H1 (cell line): ENCODE measurements at regions not wholly inside any gene's neighbourhood (a gene's known extent, or its start where the extent isn't known, plus 50 kb on each side); places are given as distances from the start of the nearest gene placed in this dataset.

ENCODE experiments used
- CTCF ChIA-PET: fragments of 300-600 bp; sonication (Branson Sonifier 250); formaldehyde crosslinking; loops from one replicate; lab custom pipeline; 2021; ENCODE audit not compliant: partially characterized antibody; lab: Charles Lee
- POLR2A ChIA-PET: fragments of 300-600 bp; sonication (Branson Sonifier 250); formaldehyde crosslinking; loops from one replicate; lab custom pipeline; 2021; ENCODE audit warnings: inconsistent platforms; ENCODE audit not compliant: partially characterized antibody; lab: Charles Lee
- DNase-seq, 2 experiments: peaks; one replicate each; pipeline versions ENCODE4 v3.0.0 to v3.0.0-alpha.2; 2010 to 2022; ENCODE audit warnings: low spot score in 2 of 2, low read depth in 1 of 2, mixed read lengths in 1 of 2
- FAIRE-seq: peaks from 2 replicates; lab custom pipeline; 2011; peaks lifted over from hg19 to GRCh38; lab: Jason Lieb, UNC
- H2AFZ ChIP-seq: 2 replicates; pipeline ENCODE4 v1.8.1; 2012; ENCODE audit warnings: low read length, inconsistent platforms
- H2AK5ac ChIP-seq: 2 replicates; pipeline ENCODE4 v1.6.1; 2013; ENCODE audit warnings: low read depth, low read length
- H2BK120ac ChIP-seq: replicated peaks from 2 replicates; pipeline ENCODE3; 2013; ENCODE audit warnings: low read depth, low read length, inconsistent platforms
- H2BK12ac ChIP-seq: 2 replicates; pipeline ENCODE4 v1.6.1; 2013; ENCODE audit warnings: low read depth, low read length
- H2BK15ac ChIP-seq: 2 replicates; pipeline ENCODE4 v1.6.1; 2013; ENCODE audit warnings: low read length
- H2BK20ac ChIP-seq: 2 replicates; pipeline ENCODE4 v1.6.1; 2013; ENCODE audit warnings: low read length
- H2BK5ac ChIP-seq: 2 replicates; pipeline ENCODE4 v1.6.1; 2013; ENCODE audit warnings: low read depth, low read length
- H3K14ac ChIP-seq: 2 replicates; pipeline ENCODE4 v1.6.1; 2013; ENCODE audit warnings: inconsistent platforms; ENCODE audit not compliant: insufficient read length
- H3K18ac ChIP-seq: 2 replicates; pipeline ENCODE4 v1.6.1; 2013; ENCODE audit warnings: low read length; ENCODE audit errors: extremely low read depth
- H3K23ac ChIP-seq: 2 replicates; pipeline ENCODE4 v1.6.1; 2013; ENCODE audit warnings: inconsistent platforms; ENCODE audit not compliant: insufficient read length
- H3K23me2 ChIP-seq: 2 replicates; pipeline ENCODE4 v1.6.1; 2013; ENCODE audit warnings: low read depth, low read length
- H3K27ac ChIP-seq: 2 replicates; pipeline ENCODE4 v1.6.1; 2011; ENCODE audit warnings: low read depth, low read length, inconsistent platforms
- H3K27me3 ChIP-seq, 4 experiments: replicated peaks in 1 of 4; 1 replicate in 1 of 4; 2 replicates in 3 of 4; pipeline versions ENCODE4 v1.6.1 to v1.8.1; 2011 to 2013; ENCODE audit warnings: low read length in 3 of 4, mild to moderate bottlenecking in 3 of 4, inconsistent platforms in 2 of 4, mixed read lengths in 2 of 4, moderate library complexity in 1 of 4; ENCODE audit not compliant: control insufficient read depth in 3 of 4, insufficient read depth in 3 of 4; ENCODE audit errors: extremely low read depth in 1 of 4
- H3K36me3 ChIP-seq, 4 experiments: 2 replicates each; pipeline versions ENCODE4 v1.6.1 to v1.8.1; 2011 to 2013; ENCODE audit warnings: mild to moderate bottlenecking in 4 of 4, low read length in 3 of 4, moderate library complexity in 2 of 4, control low read depth in 1 of 4, inconsistent platforms in 1 of 4; ENCODE audit not compliant: insufficient read depth in 4 of 4, control insufficient read depth in 2 of 4
- H3K4ac ChIP-seq: replicated peaks from 2 replicates; pipeline ENCODE3; 2013; ENCODE audit warnings: low read length, low read depth, mixed read lengths, inconsistent platforms; ENCODE audit not compliant: insufficient read length
- H3K4me1 ChIP-seq, 4 experiments: replicated peaks in 1 of 4; 1 replicate in 1 of 4; 2 replicates in 3 of 4; pipeline versions ENCODE4 v1.6.1 to v1.8.1; 2011 to 2013; ENCODE audit warnings: low read length in 3 of 4, inconsistent platforms in 2 of 4, mixed read lengths in 1 of 4; ENCODE audit not compliant: insufficient read depth in 4 of 4, control insufficient read depth in 3 of 4
- H3K4me2 ChIP-seq, 2 experiments: 2 replicates each; pipeline versions ENCODE4 v1.6.1 to v1.8.1; 2011 to 2013; ENCODE audit warnings: low read depth in 2 of 2, low read length in 2 of 2, control low read depth in 1 of 2, inconsistent platforms in 1 of 2, mild to moderate bottlenecking in 1 of 2; ENCODE audit not compliant: insufficient read depth in 1 of 2
- H3K4me3 ChIP-seq, 4 experiments: fragments of 200-600, 300-600 bp in 1 of 4; sonication (generic), shearing (Covaris generic), sonication (Bioruptor Twin) in 1 of 4; 2 replicates each; pipeline versions ENCODE4 v1.5.1 to v1.8.1; 2011 to 2016; ENCODE audit warnings: low read length in 4 of 4, low read depth in 3 of 4, control low read depth in 2 of 4, inconsistent platforms in 2 of 4, mild to moderate bottlenecking in 2 of 4, mixed read lengths in 1 of 4, moderate library complexity in 1 of 4; ENCODE audit not compliant: insufficient read depth in 2 of 4; ENCODE audit errors: extremely low read depth in 1 of 4
- H3K56ac ChIP-seq: replicated peaks from 2 replicates; pipeline ENCODE3; 2013; ENCODE audit warnings: low read depth, mild to moderate bottlenecking, mixed read lengths, low read length, inconsistent platforms; ENCODE audit not compliant: insufficient read length
- H3K79me1 ChIP-seq: 2 replicates; pipeline ENCODE4 v1.6.1; 2013; ENCODE audit warnings: low read depth, low read length, control low read depth
- H3K79me2 ChIP-seq, 2 experiments: 2 replicates each; pipeline versions ENCODE4 v1.6.1 to v1.8.1; 2012 to 2013; ENCODE audit warnings: low read length in 2 of 2, mild to moderate bottlenecking in 2 of 2, inconsistent platforms in 1 of 2; ENCODE audit not compliant: insufficient read depth in 2 of 2, control insufficient read depth in 1 of 2
- H3K9ac ChIP-seq, 4 experiments: replicated peaks in 1 of 4; 1 replicate in 1 of 4; 2 replicates in 3 of 4; pipeline versions ENCODE4 v1.6.1 to v1.8.1; 2011 to 2013; ENCODE audit warnings: low read depth in 3 of 4, low read length in 3 of 4, control low read depth in 2 of 4, mild to moderate bottlenecking in 2 of 4, moderate library complexity in 2 of 4, inconsistent platforms in 1 of 4; ENCODE audit errors: extremely low read depth in 1 of 4
- H3K9me3 ChIP-seq, 2 experiments: 2 replicates each; pipeline versions ENCODE4 v1.6.1 to v1.8.1; 2012 to 2013; ENCODE audit warnings: mild to moderate bottlenecking in 2 of 2, moderate library complexity in 2 of 2, control low read depth in 1 of 2, inconsistent platforms in 1 of 2, low read depth in 1 of 2, low read length in 1 of 2, mixed read lengths in 1 of 2; ENCODE audit not compliant: insufficient read depth in 2 of 2
- H4K20me1 ChIP-seq, 2 experiments: replicated peaks in 1 of 2; 2 replicates each; pipeline versions ENCODE3 to v1.8.1; 2011 to 2013; ENCODE audit warnings: inconsistent platforms in 2 of 2, low read length in 2 of 2, mild to moderate bottlenecking in 1 of 2; ENCODE audit not compliant: insufficient read depth in 2 of 2, control insufficient read depth in 1 of 2
- H4K5ac ChIP-seq: 2 replicates; pipeline ENCODE4 v1.6.1; 2013; ENCODE audit warnings: low read length, low read depth, mixed read lengths, inconsistent platforms; ENCODE audit not compliant: insufficient read length
- H4K8ac ChIP-seq: 2 replicates; pipeline ENCODE4 v1.8.0; 2013; ENCODE audit warnings: mild to moderate bottlenecking, moderate library complexity, low read length, inconsistent platforms; ENCODE audit not compliant: insufficient read depth; ENCODE audit errors: extremely low read depth
- H4K91ac ChIP-seq: replicated peaks from 2 replicates; pipeline ENCODE3; 2013; ENCODE audit warnings: low read length, mixed read lengths, inconsistent platforms; ENCODE audit not compliant: insufficient read length
- ASH2L ChIP-seq: fragments of 200-600, 300-600 bp; sonication (generic); IDR thresholded peaks from one replicate; pipeline ENCODE4 v1.7.1; 2017; ENCODE audit warnings: low read length
- ATF3 ChIP-seq: IDR thresholded peaks from 2 replicates; pipeline ENCODE4 v1.6.1; 2011; ENCODE audit warnings: low read depth, mild to moderate bottlenecking, low read length; ENCODE audit not compliant: insufficient read depth
- BACH1 ChIP-seq: IDR thresholded peaks from 2 replicates; pipeline ENCODE4 v1.6.1; 2012; ENCODE audit warnings: low read length, improper control_type of control experiment
- HDAC6 ChIP-seq: IDR thresholded peaks from one replicate; pipeline ENCODE4 v1.7.1; 2012; ENCODE audit warnings: low read depth, mild to moderate bottlenecking, inconsistent platforms, low read length, moderate library complexity
- KDM5A ChIP-seq: fragments of 200-600 bp; IDR thresholded peaks from 2 replicates; pipeline ENCODE4 v1.7.1; 2012; ENCODE audit warnings: mild to moderate bottlenecking, low read length, inconsistent platforms, mixed read lengths
- RNF2 ChIP-seq: fragments of 200-900, 300-1000 bp; sonication (generic); IDR thresholded peaks from 2 replicates; pipeline ENCODE4 v1.7.1; 2016; ENCODE audit warnings: borderline replicate concordance, low read depth, mild to moderate bottlenecking, antibody characterized with exemption, low read length; ENCODE audit not compliant: poor library complexity, severe bottlenecking; ENCODE audit errors: missing control alignments
- SP1 ChIP-seq: IDR thresholded peaks from 2 replicates; pipeline ENCODE4 v1.6.1; 2011; ENCODE audit warnings: low read depth, low read length
- SP2 ChIP-seq: IDR thresholded peaks from 2 replicates; pipeline ENCODE4 v1.6.1; 2012; ENCODE audit warnings: mild to moderate bottlenecking, low read length, inconsistent platforms
- TAF7 ChIP-seq: optimal IDR thresholded peaks from 2 replicates; pipeline ENCODE3; 2011; ENCODE audit warnings: low read depth, mild to moderate bottlenecking, inconsistent platforms, low read length, moderate library complexity, borderline replicate concordance
- TBP ChIP-seq: IDR thresholded peaks from 2 replicates; pipeline ENCODE4 v1.6.1; 2011; ENCODE audit warnings: low read depth, low read length, improper control_type of control experiment
- WGBS, 2 experiments: shearing (Covaris generic) in 1 of 2; methylation state at CpG; one replicate each; pipeline versions ENCODE4 v1.1.6 to v1.1.7; 2013 to 2015; ENCODE audit warnings: low lambda C conversion rate in 2 of 2, mixed read lengths in 2 of 2, inconsistent platforms in 1 of 2, low coverage in 1 of 2, missing lambda C conversion rate in 1 of 2; ENCODE audit not compliant: insufficient replicate concordance in 2 of 2, insufficient coverage in 1 of 2, insufficient read length in 1 of 2; ENCODE audit errors: extremely low coverage in 1 of 2, missing lambda C conversion rate in 1 of 2; 5-methylcytosine and 5-hydroxymethylcytosine counted together

GRCh38 chr14:82778601-82779000 lies 1244.9 kb upstream of the SEL1L start (continued):
- no peak for TF ChIP-seq BACH1

GRCh38 chr14:82779301-82779700 lies 1245.6 kb upstream of the SEL1L start:
- no peak overlapping the region for H3K4me3 ChIP-seq
- H4K91ac ChIP-seq: no peak overlapping the region
- H3K23ac ChIP-seq: no peak overlapping the region
- FAIRE-seq: no peak
- 89% methylated on average over 4 of the region's 4 CpGs; no CpG with 5 or more reads in 1 of the 2 experiments for WGBS, 2 experiments
- no peak overlapping the region for H3K18ac ChIP-seq
- H2BK12ac ChIP-seq: no peak overlapping the region
- no peak overlapping the region for H3K4ac ChIP-seq
- H2BK120ac ChIP-seq: no peak overlapping the region
- H2AK5ac ChIP-seq: no peak overlapping the region
- H3K9ac ChIP-seq: no peak overlapping the region
- no peaks in the 10 kb centered on the region for H3K9me3 ChIP-seq
- H3K23me2 ChIP-seq: no peaks in the 10 kb centered on the region
- no peak overlapping the region for H3K14ac ChIP-seq
- H3K27me3 ChIP-seq: no peaks in the 10 kb centered on the region; a peak in 1 of 7 replicates
- no peak overlapping the region for H4K8ac ChIP-seq
- no peaks in the 10 kb centered on the region for H4K20me1 ChIP-seq
- no peak overlapping the region for H2BK15ac ChIP-seq
- no peak overlapping the region for H3K56ac ChIP-seq
- H3K79me2 ChIP-seq: no peaks in the 10 kb centered on the region
- H3K27ac ChIP-seq: no peak overlapping the region
- no peaks in the 10 kb centered on the region for H3K79me1 ChIP-seq
- no peaks in the 10 kb centered on the region for H3K36me3 ChIP-seq
- H2BK20ac ChIP-seq: no peak overlapping the region
- H2AFZ ChIP-seq: no peak overlapping the region
- ChIA-PET CTCF (no interaction called here), POLR2A (no interaction called here)
- H3K4me1 ChIP-seq: no peaks in the 10 kb centered on the region
- no peak overlapping the region for H3K4me2 ChIP-seq
- H4K5ac ChIP-seq: no peak overlapping the region
- H2BK5ac ChIP-seq: no peak overlapping the region
- no peak for DNase-seq
- TF ChIP-seq KDM5A: no peak
- no peak for TF ChIP-seq RNF2
- TF ChIP-seq ASH2L: no peak
- TF ChIP-seq SP1: no peak
- TF ChIP-seq HDAC6: no peak
- no peak for TF ChIP-seq SP2
- no peak for TF ChIP-seq TAF7
- no peak for TF ChIP-seq TBP
- TF ChIP-seq ATF3: no peak
